ENCODE measurements at regions not wholly inside any gene's neighbourhood (a gene's known extent, or its start where the extent isn't known, plus 50 kb on each side); places are given as distances from the start of the nearest gene placed in this dataset.

- no peak for TF ChIP-seq THRB (CRISPR knock-in tag; conservative IDR thresholded peaks at IDR 0.05)
Observed at GRCh38 chr12:93954166-93955112, 193.9 kb upstream of the PLXNC1 start (continued).

GRCh38 chr12:93956551-93956950 lies 191.8 kb upstream of the PLXNC1 start:
- Histone ChIP-seq H3K79me2 (ENCODE audit: control insufficient read depth, insufficient read depth, low read length) (no peaks in the 10 kb centered on the region), H3K9me3 (replicated peaks; ENCODE audit: control insufficient read depth, insufficient read depth, low read depth, low read length) (no peaks in the 10 kb centered on the region), H3K27me3 (ENCODE audit: control insufficient read depth in 2 of 2, insufficient read depth in 2 of 2, low read length in 2 of 2) (no peaks in the 10 kb centered on the region), H3K9ac (ENCODE audit: insufficient read depth in 1 of 2, low read depth in 2 of 2, low read length in 2 of 2) (no peak overlapping the region), H2AFZ (ENCODE audit: low read depth, low read length) (no peak overlapping the region), H3K4me3 (no peak overlapping the region), H3K9me1 (ENCODE audit: control insufficient read depth, insufficient read depth, low read length) (no peaks in the 10 kb centered on the region), H3K27ac (ENCODE audit: extremely low read depth, low read depth, low read length) (no peak overlapping the region), H3K4me1 (replicated peaks in 1 of 2; ENCODE audit: control insufficient read depth in 2 of 2, insufficient read depth in 2 of 2, low read length in 2 of 2) (no peaks in the 10 kb centered on the region), H3K4me2 (ENCODE audit: insufficient read depth, low read length) (no peak overlapping the region), H3K36me3 (ENCODE audit: control insufficient read depth, insufficient read depth, low read length) (no peaks in the 10 kb centered on the region), H4K20me1 (replicated peaks; ENCODE audit: control insufficient read depth, insufficient read depth, low read length) (no peaks in the 10 kb centered on the region)
- TF ChIP-seq ZBTB9 (CRISPR knock-in tag; IDR thresholded peaks at IDR 0.05) (no peak), ARID4B (CRISPR knock-in tag; IDR thresholded peaks at IDR 0.05) (no peak), ZNF174 (CRISPR knock-in tag; IDR thresholded peaks at IDR 0.05) (no peak), ZNF431 (CRISPR knock-in tag; IDR thresholded peaks at IDR 0.05) (peak; percentile 92)
- ATAC-seq (no peak), FAIRE-seq (no peak), DNase-seq (ENCODE audit: extremely low read depth in 1 of 4, low spot score in 3 of 4) (no peak)
- no TSS peak for BruUV-seq (replicated peaks)
- WGBS (ENCODE audit: insufficient coverage, low coverage, missing lambda C conversion rate), result 5% methylated on average over 2 of the region's 2 CpGs
- CTCF ChIA-PET (ENCODE audit: low intra/inter-chr PET ratio), result no interaction called here
- POLR2A ChIA-PET, result no interaction called here
- in situ Hi-C loops (cut with MboI), result no loop called here
- intact Hi-C loops (cut with micrococcal nuclease), result no loop called here

Data from K562 (cell line).